ENCODE measurements at regions not wholly inside any gene's neighbourhood (a gene's known extent, or its start where the extent isn't known, plus 50 kb on each side); places are given as distances from the start of the nearest gene placed in this dataset.

- in situ Hi-C loops (cut with MboI; ENCODE audit: low sequenced_read_pairs), result no loop called here
Observed at GRCh38 chr9:84567805-84568204, 101.7 kb upstream of the NTRK2 start.

GRCh38 chr9:84570482-84571154 lies 98.9 kb upstream of the NTRK2 start:
- in situ Hi-C loops (cut with MboI; ENCODE audit: low sequenced_read_pairs), result loop anchor here (10.0 kb wide), 1 partner anchor 56 kb away; no protein-coding TSS in a partner anchor

GRCh38 chr9:84573083-84573482 lies 96.4 kb upstream of the NTRK2 start:
- in situ Hi-C loops (cut with MboI; ENCODE audit: low sequenced_read_pairs), result loop anchor here (10.0 kb wide), 1 partner anchor 58 kb away; no protein-coding TSS in a partner anchor

- in situ Hi-C loops (cut with MboI; ENCODE audit: low sequenced_read_pairs), result loop anchor here (10.0 kb wide), 1 partner anchor 61 kb away; no protein-coding TSS in a partner anchor
Observed at GRCh38 chr9:84575705-84576104, 93.8 kb upstream of the NTRK2 start.

- in situ Hi-C loops (cut with MboI; ENCODE audit: low sequenced_read_pairs), result no loop called here
Observed at GRCh38 chr9:84583866-84584265, 85.7 kb upstream of the NTRK2 start.

GRCh38 chr9:84586662-84587061 lies 82.9 kb upstream of the NTRK2 start:
- in situ Hi-C loops (cut with MboI; ENCODE audit: low sequenced_read_pairs), result no loop called here

- in situ Hi-C loops (cut with MboI; ENCODE audit: low sequenced_read_pairs), result no loop called here
Observed at GRCh38 chr9:84587153-84587552, 82.4 kb upstream of the NTRK2 start.

GRCh38 chr9:84589542-84589941 lies 80.0 kb upstream of the NTRK2 start:
- in situ Hi-C loops (cut with MboI; ENCODE audit: low sequenced_read_pairs), result no loop called here

- in situ Hi-C loops (cut with MboI; ENCODE audit: low sequenced_read_pairs), result no loop called here
Observed at GRCh38 chr9:84590706-84591105, 78.8 kb upstream of the NTRK2 start.

- in situ Hi-C loops (cut with MboI; ENCODE audit: low sequenced_read_pairs), result no loop called here
Observed at GRCh38 chr9:84592918-84593317, 76.6 kb upstream of the NTRK2 start.

GRCh38 chr9:84593352-84593751 lies 76.2 kb upstream of the NTRK2 start:
- in situ Hi-C loops (cut with MboI; ENCODE audit: low sequenced_read_pairs), result no loop called here

GRCh38 chr9:84597131-84597530 lies 72.4 kb upstream of the NTRK2 start:
- in situ Hi-C loops (cut with MboI; ENCODE audit: low sequenced_read_pairs), result no loop called here

GRCh38 chr9:84598921-84599636 lies 70.5 kb upstream of the NTRK2 start:
- in situ Hi-C loops (cut with MboI; ENCODE audit: low sequenced_read_pairs), result no loop called here

GRCh38 chr9:84600739-84601138 lies 68.8 kb upstream of the NTRK2 start:
- in situ Hi-C loops (cut with MboI; ENCODE audit: low sequenced_read_pairs), result no loop called here

- in situ Hi-C loops (cut with MboI; ENCODE audit: low sequenced_read_pairs), result no loop called here
Observed at GRCh38 chr9:84604223-84604622, 65.3 kb upstream of the NTRK2 start.

GRCh38 chr9:84609779-84610178 lies 59.8 kb upstream of the NTRK2 start:
- in situ Hi-C loops (cut with MboI; ENCODE audit: low sequenced_read_pairs), result no loop called here

GRCh38 chr9:84613431-84613830 lies 56.1 kb upstream of the NTRK2 start:
- in situ Hi-C loops (cut with MboI; ENCODE audit: low sequenced_read_pairs), result no loop called here

- in situ Hi-C loops (cut with MboI; ENCODE audit: low sequenced_read_pairs), result no loop called here
Observed at GRCh38 chr9:84615544-84615943, 54.0 kb upstream of the NTRK2 start.

- in situ Hi-C loops (cut with MboI; ENCODE audit: low sequenced_read_pairs), result no loop called here
Observed at GRCh38 chr9:84617411-84618029, 52.0 kb upstream of the NTRK2 start.

All from HL-60/S4 (cell line).